SK-N-SH treated with all-trans-retinoic acid at 6 μM for 48 hours (cell line): ENCODE measurements at regions not wholly inside any gene's neighbourhood (a gene's known extent, or its start where the extent isn't known, plus 50 kb on each side); places are given as distances from the start of the nearest gene placed in this dataset.

ENCODE experiments used
- ATAC-seq: fragments of 200-7000 bp; cut with Tn5 transposase; 3 replicates; pipeline ENCODE4 v1.9.1; 2020; ENCODE audit warnings: mild to moderate bottlenecking, moderate library complexity
- ARNTL ChIP-seq: fragments of 450-650 bp; formaldehyde crosslinking; IDR thresholded peaks from 2 replicates; pipeline ENCODE4 v1.5.0; 2020; ENCODE audit warnings: low read depth, mild to moderate bottlenecking, moderate library complexity, borderline replicate concordance
- CSDC2 ChIP-seq: fragments of 250-450 bp; sonication (Bioruptor Pico); IDR thresholded peaks from 2 replicates; pipeline ENCODE4 v1.5.0; 2020; ENCODE audit warnings: mild to moderate bottlenecking, moderate library complexity
- ESRRG ChIP-seq: fragments of 250-450 bp; sonication (Bioruptor Pico); IDR thresholded peaks from 2 replicates; pipeline ENCODE4 v1.6.1; 2021; ENCODE audit warnings: mild to moderate bottlenecking
- GLIS3 ChIP-seq: fragments of 250-450 bp; sonication (Bioruptor Pico); IDR thresholded peaks from 2 replicates; pipeline ENCODE4 v1.5.0; 2020; ENCODE audit warnings: mild to moderate bottlenecking, moderate library complexity
- OSR1 ChIP-seq: fragments of 250-450 bp; sonication (Bioruptor Pico); IDR thresholded peaks from 2 replicates; pipeline ENCODE4 v1.8.0; 2022; ENCODE audit warnings: moderate library complexity, mild to moderate bottlenecking, inconsistent platforms
- PATZ1 ChIP-seq: fragments of 250-450 bp; sonication (Bioruptor Pico); IDR thresholded peaks from 2 replicates; pipeline ENCODE4 v1.8.0; 2020; ENCODE audit warnings: mild to moderate bottlenecking, moderate library complexity, borderline replicate concordance
- POU6F1 ChIP-seq: fragments of 250-450 bp; sonication (Bioruptor Pico); IDR thresholded peaks from 2 replicates; pipeline ENCODE4 v1.8.0; 2021; ENCODE audit warnings: low read depth, mild to moderate bottlenecking, moderate library complexity, borderline replicate concordance
- PPARA ChIP-seq: fragments of 250-450 bp; sonication (Bioruptor Pico); IDR thresholded peaks from 2 replicates; pipeline ENCODE4 v1.5.0; 2020; ENCODE audit warnings: mild to moderate bottlenecking, borderline replicate concordance
- RARB ChIP-seq: fragments of 250-450 bp; sonication (Bioruptor Pico); IDR thresholded peaks from 2 replicates; pipeline ENCODE4 v1.8.0; 2021; ENCODE audit warnings: mild to moderate bottlenecking, moderate library complexity
- SNAI2 ChIP-seq: fragments of 250-450 bp; sonication (Bioruptor Pico); IDR thresholded peaks from 2 replicates; pipeline ENCODE4 v1.5.0; 2020; ENCODE audit warnings: mild to moderate bottlenecking, moderate library complexity
- TCF4 ChIP-seq: fragments of 250-450 bp; sonication (Bioruptor Pico); IDR thresholded peaks from 2 replicates; pipeline ENCODE4 v1.8.0; 2021; ENCODE audit warnings: mild to moderate bottlenecking, moderate library complexity, borderline replicate concordance
- TOX ChIP-seq: fragments of 250-450 bp; sonication (Bioruptor Pico); IDR thresholded peaks from 2 replicates; pipeline ENCODE4 v1.8.0; 2021; ENCODE audit warnings: mild to moderate bottlenecking, moderate library complexity, borderline replicate concordance
- ZC3H10 ChIP-seq: fragments of 250-450 bp; sonication (Bioruptor Pico); IDR thresholded peaks from 2 replicates; pipeline ENCODE4 v1.5.1; 2021; ENCODE audit warnings: mild to moderate bottlenecking, moderate library complexity
- ZFP3 ChIP-seq: fragments of 250-450 bp; sonication (Bioruptor Pico); IDR thresholded peaks from 2 replicates; pipeline ENCODE4 v1.5.0; 2020; ENCODE audit warnings: mild to moderate bottlenecking, moderate library complexity
- ZFP30 ChIP-seq: fragments of 450-650 bp; formaldehyde crosslinking; IDR thresholded peaks from 2 replicates; pipeline ENCODE4 v1.5.0; 2022; ENCODE audit warnings: mild to moderate bottlenecking, moderate library complexity
- ZNF565 ChIP-seq: fragments of 450-650 bp; formaldehyde crosslinking; conservative IDR thresholded peaks from 2 replicates; pipeline ENCODE4 v1.5.0; 2020; ENCODE audit warnings: low read depth, mild to moderate bottlenecking, moderate library complexity
- TF ChIP-seq, protein P1 (sequence below): fragments of 250-450 bp; sonication (Bioruptor Pico); IDR thresholded peaks from 2 replicates; pipeline ENCODE4 v1.5.0; 2020; ENCODE audit warnings: mild to moderate bottlenecking, moderate library complexity
- TF ChIP-seq, protein P2 (sequence below): fragments of 250-450 bp; sonication (Bioruptor Pico); IDR thresholded peaks from 2 replicates; pipeline ENCODE4 v1.5.1; 2020; ENCODE audit warnings: low read depth, mild to moderate bottlenecking, moderate library complexity

DNA sequence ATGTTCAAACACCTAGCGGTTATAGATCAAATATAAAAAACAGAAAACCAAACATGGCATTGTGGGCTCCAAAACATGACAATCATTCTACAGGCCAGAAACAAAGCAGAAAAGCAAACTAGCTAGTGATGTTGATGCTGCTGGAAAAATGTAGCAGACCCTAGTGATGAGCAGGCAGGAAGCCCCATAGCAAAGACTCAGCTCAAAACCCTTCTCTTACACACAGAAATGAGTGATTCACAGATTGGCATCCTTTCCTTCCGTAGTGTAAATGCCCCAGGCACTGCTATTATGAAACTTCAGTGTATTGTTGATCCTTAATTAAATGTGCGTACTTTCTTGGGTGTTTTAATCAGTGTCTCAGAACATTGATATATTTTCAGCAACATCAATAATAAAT, 425.1 kb downstream of the UTRN start:
- ATAC-seq = peak; percentile 45; the same call in 2 of the 3 replicates
- TF ChIP-seq ZC3H10 (CRISPR knock-in tag) (no peak), ZFP3 (no peak), CSDC2 (CRISPR knock-in tag) (no peak), ESRRG (CRISPR knock-in tag) (no peak), PATZ1 (CRISPR knock-in tag) (no peak), ZFP30 (CRISPR knock-in tag) (no peak)
- TF ChIP-seq, protein P1, sequence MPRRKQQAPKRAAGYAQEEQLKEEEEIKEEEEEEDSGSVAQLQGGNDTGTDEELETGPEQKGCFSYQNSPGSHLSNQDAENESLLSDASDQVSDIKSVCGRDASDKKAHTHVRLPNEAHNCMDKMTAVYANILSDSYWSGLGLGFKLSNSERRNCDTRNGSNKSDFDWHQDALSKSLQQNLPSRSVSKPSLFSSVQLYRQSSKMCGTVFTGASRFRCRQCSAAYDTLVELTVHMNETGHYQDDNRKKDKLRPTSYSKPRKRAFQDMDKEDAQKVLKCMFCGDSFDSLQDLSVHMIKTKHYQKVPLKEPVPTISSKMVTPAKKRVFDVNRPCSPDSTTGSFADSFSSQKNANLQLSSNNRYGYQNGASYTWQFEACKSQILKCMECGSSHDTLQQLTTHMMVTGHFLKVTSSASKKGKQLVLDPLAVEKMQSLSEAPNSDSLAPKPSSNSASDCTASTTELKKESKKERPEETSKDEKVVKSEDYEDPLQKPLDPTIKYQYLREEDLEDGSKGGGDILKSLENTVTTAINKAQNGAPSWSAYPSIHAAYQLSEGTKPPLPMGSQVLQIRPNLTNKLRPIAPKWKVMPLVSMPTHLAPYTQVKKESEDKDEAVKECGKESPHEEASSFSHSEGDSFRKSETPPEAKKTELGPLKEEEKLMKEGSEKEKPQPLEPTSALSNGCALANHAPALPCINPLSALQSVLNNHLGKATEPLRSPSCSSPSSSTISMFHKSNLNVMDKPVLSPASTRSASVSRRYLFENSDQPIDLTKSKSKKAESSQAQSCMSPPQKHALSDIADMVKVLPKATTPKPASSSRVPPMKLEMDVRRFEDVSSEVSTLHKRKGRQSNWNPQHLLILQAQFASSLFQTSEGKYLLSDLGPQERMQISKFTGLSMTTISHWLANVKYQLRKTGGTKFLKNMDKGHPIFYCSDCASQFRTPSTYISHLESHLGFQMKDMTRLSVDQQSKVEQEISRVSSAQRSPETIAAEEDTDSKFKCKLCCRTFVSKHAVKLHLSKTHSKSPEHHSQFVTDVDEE = no peak

DNA sequence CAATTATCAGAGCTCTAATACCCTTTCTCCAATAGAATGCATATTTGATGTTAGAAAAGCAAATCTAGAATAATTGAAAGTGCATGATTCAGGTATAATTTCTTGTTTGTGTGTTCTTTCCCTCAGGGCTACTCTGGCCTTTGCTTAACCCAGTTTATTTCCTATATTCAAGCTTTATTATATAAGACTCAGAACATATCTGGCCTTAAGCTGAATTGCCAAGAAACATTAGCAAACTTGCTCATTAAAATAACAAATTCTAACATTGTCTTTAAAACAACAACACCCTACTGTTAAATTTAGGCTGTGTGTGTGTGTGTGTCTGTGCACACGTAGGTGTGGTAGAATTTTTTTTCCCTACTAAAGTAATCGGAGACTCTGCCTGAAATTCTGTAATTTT, 426.5 kb downstream of the UTRN start:
- TF ChIP-seq ZC3H10 (CRISPR knock-in tag) = no peak
- ATAC-seq = no peak

DNA sequence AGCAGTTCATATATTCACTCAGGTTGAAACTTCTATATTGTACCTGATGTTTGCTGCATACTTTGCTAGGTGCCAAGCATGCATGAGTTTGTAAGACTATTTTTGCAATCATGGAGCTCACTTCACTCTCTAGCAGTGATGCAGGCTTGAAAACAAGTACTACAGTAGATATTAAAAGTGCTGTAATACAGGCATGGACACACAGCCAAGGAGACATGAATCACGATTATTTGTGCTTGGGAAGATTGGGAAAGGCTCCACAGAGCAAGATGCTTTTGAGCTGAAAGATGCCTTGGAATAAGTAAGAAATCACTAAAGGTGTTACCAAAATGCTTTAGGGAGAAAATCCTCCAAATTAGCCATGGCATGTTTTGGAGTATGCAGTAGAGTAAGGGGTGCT, 427.4 kb downstream of the UTRN start:
- TF ChIP-seq, protein P2, sequence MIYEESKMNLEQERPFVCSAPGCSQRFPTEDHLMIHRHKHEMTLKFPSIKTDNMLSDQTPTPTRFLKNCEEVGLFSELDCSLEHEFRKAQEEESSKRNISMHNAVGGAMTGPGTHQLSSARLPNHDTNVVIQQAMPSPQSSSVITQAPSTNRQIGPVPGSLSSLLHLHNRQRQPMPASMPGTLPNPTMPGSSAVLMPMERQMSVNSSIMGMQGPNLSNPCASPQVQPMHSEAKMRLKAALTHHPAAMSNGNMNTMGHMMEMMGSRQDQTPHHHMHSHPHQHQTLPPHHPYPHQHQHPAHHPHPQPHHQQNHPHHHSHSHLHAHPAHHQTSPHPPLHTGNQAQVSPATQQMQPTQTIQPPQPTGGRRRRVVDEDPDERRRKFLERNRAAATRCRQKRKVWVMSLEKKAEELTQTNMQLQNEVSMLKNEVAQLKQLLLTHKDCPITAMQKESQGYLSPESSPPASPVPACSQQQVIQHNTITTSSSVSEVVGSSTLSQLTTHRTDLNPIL (CRISPR knock-in tag) = no peak
- TF ChIP-seq OSR1 (CRISPR knock-in tag) (no peak), PATZ1 (CRISPR knock-in tag) (no peak), POU6F1 (no peak), ZNF565 (no peak), TCF4 (no peak), GLIS3 (CRISPR knock-in tag) (no peak), RARB (no peak), SNAI2 (CRISPR knock-in tag) (no peak), ARNTL (CRISPR knock-in tag) (no peak), CSDC2 (CRISPR knock-in tag) (no peak), ZC3H10 (CRISPR knock-in tag) (no peak), ZFP3 (no peak), TOX (CRISPR knock-in tag) (no peak), ZFP30 (CRISPR knock-in tag) (no peak), PPARA (CRISPR knock-in tag) (no peak)
- no peak for ATAC-seq

GRCh38 chr6:144714021-144714712, 429.0 kb downstream of the UTRN start:
- ATAC-seq = no peak
- no peak for TF ChIP-seq ESRRG (CRISPR knock-in tag)
- TF ChIP-seq ZFP3 = no peak
- no peak for TF ChIP-seq CSDC2 (CRISPR knock-in tag)
- TF ChIP-seq ARNTL (CRISPR knock-in tag) = no peak
- TF ChIP-seq PPARA (CRISPR knock-in tag) = no peak
- TF ChIP-seq GLIS3 (CRISPR knock-in tag) = no peak
- no peak for TF ChIP-seq RARB
- TF ChIP-seq, protein P2 (CRISPR knock-in tag) = no peak
